ENCODE measurements at regions not wholly inside any gene's neighbourhood (a gene's known extent, or its start where the extent isn't known, plus 50 kb on each side); places are given as distances from the start of the nearest gene placed in this dataset.

GRCh38 chr1:102174259-102174863 lies 177.6 kb upstream of the OLFM3 start:
- no peaks in the 10 kb centered on the region for H3K9me3 ChIP-seq
- Mint-ChIP-seq H3K36me3 (ENCODE audit: insufficient read depth, unreplicated experiment) (no peaks in the 10 kb centered on the region), H3K9me3 (ENCODE audit: unreplicated experiment) (no peaks in the 10 kb centered on the region), H3K4me3 (ENCODE audit: unreplicated experiment) (no peak overlapping the region), H3K4me1 (ENCODE audit: low read depth, unreplicated experiment) (no peaks in the 10 kb centered on the region), H3K27me3 (ENCODE audit: insufficient read depth, unreplicated experiment) (no peaks in the 10 kb centered on the region), H3K27ac (ENCODE audit: unreplicated experiment) (no peak overlapping the region)
- intact Hi-C loops (cut with micrococcal nuclease; ENCODE audit: unreplicated experiment) = no loop called here
- no peaks in the 10 kb centered on the region for H3K36me3 ChIP-seq (ENCODE audit: control insufficient read depth, insufficient read depth, low read length)
- no peak overlapping the region for H3K4me3 ChIP-seq (ENCODE audit: low read depth, low read length)
- peak; percentile 32 to 38 for DNase-seq
- POLR2A ChIA-PET = no interaction called here
- H3K27me3 ChIP-seq (replicated peaks; ENCODE audit: control insufficient read depth, insufficient read depth, low read length) = no peaks in the 10 kb centered on the region
- TF ChIP-seq, protein P1, sequence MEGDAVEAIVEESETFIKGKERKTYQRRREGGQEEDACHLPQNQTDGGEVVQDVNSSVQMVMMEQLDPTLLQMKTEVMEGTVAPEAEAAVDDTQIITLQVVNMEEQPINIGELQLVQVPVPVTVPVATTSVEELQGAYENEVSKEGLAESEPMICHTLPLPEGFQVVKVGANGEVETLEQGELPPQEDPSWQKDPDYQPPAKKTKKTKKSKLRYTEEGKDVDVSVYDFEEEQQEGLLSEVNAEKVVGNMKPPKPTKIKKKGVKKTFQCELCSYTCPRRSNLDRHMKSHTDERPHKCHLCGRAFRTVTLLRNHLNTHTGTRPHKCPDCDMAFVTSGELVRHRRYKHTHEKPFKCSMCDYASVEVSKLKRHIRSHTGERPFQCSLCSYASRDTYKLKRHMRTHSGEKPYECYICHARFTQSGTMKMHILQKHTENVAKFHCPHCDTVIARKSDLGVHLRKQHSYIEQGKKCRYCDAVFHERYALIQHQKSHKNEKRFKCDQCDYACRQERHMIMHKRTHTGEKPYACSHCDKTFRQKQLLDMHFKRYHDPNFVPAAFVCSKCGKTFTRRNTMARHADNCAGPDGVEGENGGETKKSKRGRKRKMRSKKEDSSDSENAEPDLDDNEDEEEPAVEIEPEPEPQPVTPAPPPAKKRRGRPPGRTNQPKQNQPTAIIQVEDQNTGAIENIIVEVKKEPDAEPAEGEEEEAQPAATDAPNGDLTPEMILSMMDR (IDR thresholded peaks at IDR 0.05; ENCODE audit: insufficient read depth in 1 of 2, low read depth in 1 of 2, low read length in 1 of 2, severe bottlenecking in 1 of 2, unreplicated experiment in 1 of 2) = peak in 1 of 2 experiments; percentile 60
- CTCF ChIA-PET = no interaction called here
- H3K4me1 ChIP-seq = no peaks in the 10 kb centered on the region
- BruUV-seq (replicated peaks) = no TSS peak

DNA sequence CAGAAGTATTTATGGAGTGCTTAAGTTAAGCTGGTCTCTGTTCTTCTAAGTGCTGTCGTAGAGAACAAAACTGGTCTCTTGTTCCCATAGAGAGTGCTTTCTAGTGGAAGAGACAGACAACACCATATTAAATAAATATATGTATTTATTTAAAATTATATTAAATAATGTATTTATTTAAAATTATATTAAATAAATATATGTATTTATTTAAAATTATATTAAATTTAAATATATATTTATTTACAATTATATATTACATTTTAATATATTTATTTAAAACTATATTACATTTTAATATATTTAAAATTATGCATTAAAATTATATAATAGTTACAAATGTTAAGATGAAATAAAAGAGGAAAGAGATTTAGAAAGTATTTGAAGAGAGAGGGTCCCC lies 175.5 kb upstream of the OLFM3 start:
- no peak for DNase-seq
- no peaks in the 10 kb centered on the region for H3K36me3 Mint-ChIP-seq (ENCODE audit: insufficient read depth, unreplicated experiment)
- ChIA-PET CTCF (no interaction called here), POLR2A (no interaction called here)
- intact Hi-C loops (cut with micrococcal nuclease; ENCODE audit: unreplicated experiment) = no loop called here
- no peak overlapping the region for H3K4me3 Mint-ChIP-seq (ENCODE audit: unreplicated experiment)
- no peak overlapping the region for H3K4me3 ChIP-seq (ENCODE audit: low read depth, low read length)
- TF ChIP-seq, protein P1 (IDR thresholded peaks at IDR 0.05; ENCODE audit: insufficient read depth in 1 of 2, low read depth in 1 of 2, low read length in 1 of 2, severe bottlenecking in 1 of 2, unreplicated experiment in 1 of 2) = no peak
- no peaks in the 10 kb centered on the region for H3K4me1 ChIP-seq
- H3K27me3 Mint-ChIP-seq (ENCODE audit: insufficient read depth, unreplicated experiment) = no peaks in the 10 kb centered on the region
- no peaks in the 10 kb centered on the region for H3K4me1 Mint-ChIP-seq (ENCODE audit: low read depth, unreplicated experiment)
- no peaks in the 10 kb centered on the region for H3K27me3 ChIP-seq (replicated peaks; ENCODE audit: control insufficient read depth, insufficient read depth, low read length)
- BruUV-seq (replicated peaks) = no TSS peak
- no peak overlapping the region for H3K27ac Mint-ChIP-seq (ENCODE audit: unreplicated experiment)
- no peaks in the 10 kb centered on the region for H3K36me3 ChIP-seq (ENCODE audit: control insufficient read depth, insufficient read depth, low read length)
- no peaks in the 10 kb centered on the region for H3K9me3 Mint-ChIP-seq (ENCODE audit: unreplicated experiment)
- H3K9me3 ChIP-seq = no peaks in the 10 kb centered on the region

- no TSS peak for BruUV-seq (replicated peaks)
- TF ChIP-seq, protein P1 (IDR thresholded peaks at IDR 0.05; ENCODE audit: insufficient read depth in 1 of 2, low read depth in 1 of 2, low read length in 1 of 2, severe bottlenecking in 1 of 2, unreplicated experiment in 1 of 2) = no peak
- Histone ChIP-seq H3K9me3 (no peaks in the 10 kb centered on the region), H3K4me1 (no peaks in the 10 kb centered on the region), H3K27me3 (replicated peaks; ENCODE audit: control insufficient read depth, insufficient read depth, low read length) (no peaks in the 10 kb centered on the region), H3K36me3 (ENCODE audit: control insufficient read depth, insufficient read depth, low read length) (no peaks in the 10 kb centered on the region), H3K4me3 (ENCODE audit: low read depth, low read length) (no peak overlapping the region)
- no peaks in the 10 kb centered on the region for H3K9me3 Mint-ChIP-seq (ENCODE audit: unreplicated experiment)
- DNase-seq = no peak
- H3K27me3 Mint-ChIP-seq (ENCODE audit: insufficient read depth, unreplicated experiment) = no peaks in the 10 kb centered on the region
- no peak overlapping the region for H3K4me3 Mint-ChIP-seq (ENCODE audit: unreplicated experiment)
- no peak overlapping the region for H3K27ac Mint-ChIP-seq (ENCODE audit: unreplicated experiment)
- intact Hi-C loops (cut with micrococcal nuclease; ENCODE audit: unreplicated experiment) = no loop called here
- CTCF ChIA-PET = no interaction called here
- H3K4me1 Mint-ChIP-seq (ENCODE audit: low read depth, unreplicated experiment) = no peaks in the 10 kb centered on the region
- no peaks in the 10 kb centered on the region for H3K36me3 Mint-ChIP-seq (ENCODE audit: insufficient read depth, unreplicated experiment)
- POLR2A ChIA-PET = no interaction called here
These were observed 167.1 kb upstream of the OLFM3 start for GRCh38 chr1:102163799-102164198.

Measured in Caco-2 (cell line).